ENCODE measurements at regions not wholly inside any gene's neighbourhood (a gene's known extent, or its start where the extent isn't known, plus 50 kb on each side); places are given as distances from the start of the nearest gene placed in this dataset.
"Not testable (repeated sequence)": the region's sequence is repeated elsewhere in the genome, so short reads cannot be mapped to it uniquely, and the experiment has no call there.

DNA sequence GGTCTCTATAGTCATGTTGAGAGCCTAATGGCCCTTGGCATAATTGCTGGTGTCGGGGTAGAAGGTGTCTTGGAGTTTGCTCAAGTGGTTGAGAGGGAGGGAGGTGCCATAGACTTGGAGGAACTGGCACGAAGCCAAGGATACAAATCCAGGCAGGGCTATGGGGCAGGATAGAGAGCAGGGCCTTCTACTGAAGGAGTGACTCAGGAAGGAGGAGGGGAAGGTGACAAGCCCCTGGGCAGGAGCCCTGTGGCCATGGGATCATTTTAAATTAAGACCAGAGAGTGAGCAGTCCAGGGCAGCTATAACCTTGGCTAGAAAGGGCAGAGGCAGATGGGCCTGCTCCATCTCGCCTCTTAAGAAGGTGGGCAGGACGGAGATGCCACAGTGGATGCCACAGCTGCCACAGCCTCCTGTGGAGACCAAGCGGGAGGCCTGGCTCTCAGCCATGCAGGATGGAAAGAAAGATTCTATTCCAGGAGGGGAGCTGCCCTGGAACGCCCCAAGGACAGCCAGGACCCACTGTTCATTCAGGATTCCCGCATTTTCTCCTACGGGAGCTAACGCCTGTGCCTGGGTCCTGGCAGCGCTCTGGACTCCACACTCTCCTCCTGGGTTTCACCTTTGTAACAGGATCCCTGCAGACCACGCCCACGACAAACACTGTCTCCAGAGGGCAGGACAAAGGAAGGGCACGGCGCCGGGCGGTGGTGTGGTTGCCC lies 189.6 kb downstream of the KLRB1 start:
- TF ChIP-seq, protein P1, sequence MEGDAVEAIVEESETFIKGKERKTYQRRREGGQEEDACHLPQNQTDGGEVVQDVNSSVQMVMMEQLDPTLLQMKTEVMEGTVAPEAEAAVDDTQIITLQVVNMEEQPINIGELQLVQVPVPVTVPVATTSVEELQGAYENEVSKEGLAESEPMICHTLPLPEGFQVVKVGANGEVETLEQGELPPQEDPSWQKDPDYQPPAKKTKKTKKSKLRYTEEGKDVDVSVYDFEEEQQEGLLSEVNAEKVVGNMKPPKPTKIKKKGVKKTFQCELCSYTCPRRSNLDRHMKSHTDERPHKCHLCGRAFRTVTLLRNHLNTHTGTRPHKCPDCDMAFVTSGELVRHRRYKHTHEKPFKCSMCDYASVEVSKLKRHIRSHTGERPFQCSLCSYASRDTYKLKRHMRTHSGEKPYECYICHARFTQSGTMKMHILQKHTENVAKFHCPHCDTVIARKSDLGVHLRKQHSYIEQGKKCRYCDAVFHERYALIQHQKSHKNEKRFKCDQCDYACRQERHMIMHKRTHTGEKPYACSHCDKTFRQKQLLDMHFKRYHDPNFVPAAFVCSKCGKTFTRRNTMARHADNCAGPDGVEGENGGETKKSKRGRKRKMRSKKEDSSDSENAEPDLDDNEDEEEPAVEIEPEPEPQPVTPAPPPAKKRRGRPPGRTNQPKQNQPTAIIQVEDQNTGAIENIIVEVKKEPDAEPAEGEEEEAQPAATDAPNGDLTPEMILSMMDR (IDR thresholded peaks at IDR 0.05; ENCODE audit: low read length) = not testable (repeated sequence)
- not testable (repeated sequence) for TF ChIP-seq EZH2 (IDR thresholded peaks at IDR 0.05; ENCODE audit: borderline replicate concordance, low read length)
